Fibroblast of lung (primary cell): ENCODE measurements at regions not wholly inside any gene's neighbourhood (a gene's known extent, or its start where the extent isn't known, plus 50 kb on each side); places are given as distances from the start of the nearest gene placed in this dataset.

Experiments used
- EZH2 ChIP-seq: IDR thresholded peaks from 2 replicates; pipeline ENCODE4 v1.5.1; 2012; ENCODE audit warnings: low read length, control low read depth, mild to moderate bottlenecking; ENCODE audit errors: missing control alignments
- TF ChIP-seq, protein P1 (sequence below), 2 donors: IDR thresholded peaks in 1 of 2; conservative IDR thresholded peaks in 1 of 2; 1 replicate in 1 of 2; 2 replicates in 1 of 2; pipeline ENCODE4 v1.5.1; 2011 to 2012; ENCODE audit warnings: low read length in 2 of 2, control low read depth in 1 of 2, inconsistent platforms in 1 of 2, low read depth in 1 of 2, mild to moderate bottlenecking in 1 of 2

DNA sequence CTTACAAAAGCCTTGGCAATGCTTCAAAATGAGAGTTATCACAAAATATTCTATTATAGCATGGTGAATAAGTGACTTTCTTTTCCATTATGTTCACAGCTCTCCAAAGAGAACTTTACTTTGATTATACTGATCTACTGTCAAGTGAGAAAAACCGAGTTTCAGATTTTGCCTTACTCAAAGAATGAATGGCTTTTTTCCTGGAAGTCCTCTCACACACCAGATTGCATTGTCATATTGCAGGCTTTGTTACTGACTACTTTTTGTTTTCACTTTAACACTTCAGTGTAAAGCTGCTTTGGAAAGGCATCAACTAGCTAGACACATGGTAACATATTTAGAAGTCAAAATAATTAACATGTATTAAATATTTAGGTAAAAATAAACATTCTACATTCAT lies 765.2 kb upstream of the NUDT12 start:
- TF ChIP-seq, protein P1, sequence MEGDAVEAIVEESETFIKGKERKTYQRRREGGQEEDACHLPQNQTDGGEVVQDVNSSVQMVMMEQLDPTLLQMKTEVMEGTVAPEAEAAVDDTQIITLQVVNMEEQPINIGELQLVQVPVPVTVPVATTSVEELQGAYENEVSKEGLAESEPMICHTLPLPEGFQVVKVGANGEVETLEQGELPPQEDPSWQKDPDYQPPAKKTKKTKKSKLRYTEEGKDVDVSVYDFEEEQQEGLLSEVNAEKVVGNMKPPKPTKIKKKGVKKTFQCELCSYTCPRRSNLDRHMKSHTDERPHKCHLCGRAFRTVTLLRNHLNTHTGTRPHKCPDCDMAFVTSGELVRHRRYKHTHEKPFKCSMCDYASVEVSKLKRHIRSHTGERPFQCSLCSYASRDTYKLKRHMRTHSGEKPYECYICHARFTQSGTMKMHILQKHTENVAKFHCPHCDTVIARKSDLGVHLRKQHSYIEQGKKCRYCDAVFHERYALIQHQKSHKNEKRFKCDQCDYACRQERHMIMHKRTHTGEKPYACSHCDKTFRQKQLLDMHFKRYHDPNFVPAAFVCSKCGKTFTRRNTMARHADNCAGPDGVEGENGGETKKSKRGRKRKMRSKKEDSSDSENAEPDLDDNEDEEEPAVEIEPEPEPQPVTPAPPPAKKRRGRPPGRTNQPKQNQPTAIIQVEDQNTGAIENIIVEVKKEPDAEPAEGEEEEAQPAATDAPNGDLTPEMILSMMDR (conservative IDR thresholded peaks at IDR 0.05 in 1 of 2, IDR thresholded peaks at IDR 0.05 in 1 of 2; ENCODE audit: low read depth in 1 of 2, low read length in 2 of 2), result no peak
- no peak for TF ChIP-seq EZH2
